ENCODE measurements at regions not wholly inside any gene's neighbourhood (a gene's known extent, or its start where the extent isn't known, plus 50 kb on each side); places are given as distances from the start of the nearest gene placed in this dataset.
A peak's percentile ranks its signal among the peaks of the same experiment; 100 is the strongest.
"Not testable (repeated sequence)": the region's sequence is repeated elsewhere in the genome, so short reads cannot be mapped to it uniquely, and the experiment has no call there.

- DNase-seq (ENCODE audit: low read depth), result no peak
Measured at GRCh38 chr4:29908276-29908675, 811.9 kb upstream of the PCDH7 start.

- no peak for DNase-seq (ENCODE audit: low read depth)
Measured at GRCh38 chr4:29927895-29928294, 792.3 kb upstream of the PCDH7 start.

GRCh38 chr4:29948451-29948850, 771.7 kb upstream of the PCDH7 start:
- peak; percentile 5 for DNase-seq (ENCODE audit: low read depth)

- no peak for DNase-seq (ENCODE audit: low read depth)
Measured at GRCh38 chr4:29948858-29949257, 771.3 kb upstream of the PCDH7 start.

GRCh38 chr4:29966386-29966785, 753.8 kb upstream of the PCDH7 start:
- DNase-seq (ENCODE audit: low read depth), result no peak

GRCh38 chr4:29970626-29971025, 749.5 kb upstream of the PCDH7 start:
- DNase-seq (ENCODE audit: low read depth), result peak; percentile 43

GRCh38 chr4:29972121-29972520, 748.0 kb upstream of the PCDH7 start:
- peak; percentile 2 for DNase-seq (ENCODE audit: low read depth)

- peak; percentile 8 for DNase-seq (ENCODE audit: low read depth)
Measured at GRCh38 chr4:29983890-29984289, 736.3 kb upstream of the PCDH7 start.

- no peak for DNase-seq (ENCODE audit: low read depth)
Measured at GRCh38 chr4:30001628-30002027, 718.5 kb upstream of the PCDH7 start.

GRCh38 chr4:30002341-30002740, 717.8 kb upstream of the PCDH7 start:
- DNase-seq (ENCODE audit: low read depth), result no peak

- no peak for DNase-seq (ENCODE audit: low read depth)
Measured at GRCh38 chr4:30005995-30006394, 714.2 kb upstream of the PCDH7 start.

GRCh38 chr4:30024526-30024925, 695.6 kb upstream of the PCDH7 start:
- no peak for DNase-seq (ENCODE audit: low read depth)

GRCh38 chr4:30028826-30029225, 691.3 kb upstream of the PCDH7 start:
- no peak for DNase-seq (ENCODE audit: low read depth)

GRCh38 chr4:30056016-30056766, 664.0 kb upstream of the PCDH7 start:
- DNase-seq (ENCODE audit: low read depth), result no peak

- no peak for DNase-seq (ENCODE audit: low read depth)
Measured at GRCh38 chr4:30068234-30068633, 651.9 kb upstream of the PCDH7 start.

- DNase-seq (ENCODE audit: low read depth), result no peak
Measured at GRCh38 chr4:30073011-30073710, 647.0 kb upstream of the PCDH7 start.

GRCh38 chr4:30092420-30093128, 627.6 kb upstream of the PCDH7 start:
- not testable (repeated sequence) for DNase-seq (ENCODE audit: low read depth)

GRCh38 chr4:30094887-30095286, 625.3 kb upstream of the PCDH7 start:
- peak; percentile 41 for DNase-seq (ENCODE audit: low read depth)

- DNase-seq (ENCODE audit: low read depth), result peak; percentile 65
Measured at GRCh38 chr4:30103455-30103854, 616.7 kb upstream of the PCDH7 start.

- DNase-seq (ENCODE audit: low read depth), result no peak
Measured at GRCh38 chr4:30116401-30116800, 603.8 kb upstream of the PCDH7 start.

- DNase-seq (ENCODE audit: low read depth), result no peak
Measured at GRCh38 chr4:30117433-30117832, 602.7 kb upstream of the PCDH7 start.

GRCh38 chr4:30122711-30123110, 597.5 kb upstream of the PCDH7 start:
- no peak for DNase-seq (ENCODE audit: low read depth)
